Stimulated activated CD8-positive, alpha-beta memory T cell treated with anti-CD3 and anti-CD28 coated beads, Interleukin-15, amount 100 ng/mL, for 48 hours (primary cell): ENCODE measurements at regions not wholly inside any gene's neighbourhood (a gene's known extent, or its start where the extent isn't known, plus 50 kb on each side); places are given as distances from the start of the nearest gene placed in this dataset.

ENCODE experiments used
- DNase-seq, 2 donors: peaks; one replicate each; pipeline ENCODE4 v3.0.0-alpha.2; 2020; ENCODE audit warnings: low read depth in 2 of 2

- DNase-seq = no peak
These were observed 103.6 kb downstream of the PALM2AKAP2 start for GRCh38 chr9:109883623-109884022.

- DNase-seq = no peak
These were observed 106.0 kb downstream of the PALM2AKAP2 start for GRCh38 chr9:109886041-109886440.

DNA sequence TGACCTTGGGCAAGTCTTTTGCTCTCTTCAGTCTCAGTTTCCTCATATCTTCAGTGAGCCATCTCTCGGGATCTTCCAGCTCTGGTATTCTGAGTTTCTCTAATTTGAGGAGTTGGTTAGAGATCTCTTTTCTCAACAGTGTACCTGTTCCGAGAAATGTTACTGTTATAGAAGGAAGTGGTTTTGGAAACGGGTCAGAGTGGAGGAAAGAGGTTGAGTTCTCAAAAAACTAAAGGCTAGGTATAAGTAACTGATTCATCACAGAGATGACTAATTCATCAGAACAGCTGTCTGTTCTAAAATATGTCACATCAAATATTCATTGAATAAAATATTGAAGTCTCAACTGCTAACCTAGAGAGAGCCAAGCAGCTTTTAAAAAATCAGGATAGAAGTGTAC is 106.6 kb downstream of the PALM2AKAP2 start:
- no peak for DNase-seq

DNA sequence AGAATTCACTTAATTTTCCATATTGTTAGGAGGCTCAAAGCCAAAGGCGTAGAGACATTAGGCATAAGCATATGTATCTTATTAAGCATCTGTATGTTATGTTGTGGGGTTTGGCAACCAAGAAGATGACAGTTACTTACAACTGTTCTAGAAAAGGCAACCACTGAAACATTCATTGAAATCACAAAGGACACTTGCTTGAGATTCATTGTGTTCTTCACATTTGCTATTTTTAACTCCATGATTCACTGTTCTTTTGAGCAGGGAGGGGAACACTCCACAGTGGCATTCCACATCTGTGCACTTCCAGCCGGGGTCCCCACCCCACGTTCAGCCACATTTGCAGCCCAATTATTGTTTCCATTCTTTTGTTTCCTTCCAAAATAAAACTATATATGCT is 107.1 kb downstream of the PALM2AKAP2 start:
- DNase-seq = no peak

- DNase-seq = no peak
These were observed 108.7 kb downstream of the PALM2AKAP2 start for GRCh38 chr9:109888695-109889094.

DNA sequence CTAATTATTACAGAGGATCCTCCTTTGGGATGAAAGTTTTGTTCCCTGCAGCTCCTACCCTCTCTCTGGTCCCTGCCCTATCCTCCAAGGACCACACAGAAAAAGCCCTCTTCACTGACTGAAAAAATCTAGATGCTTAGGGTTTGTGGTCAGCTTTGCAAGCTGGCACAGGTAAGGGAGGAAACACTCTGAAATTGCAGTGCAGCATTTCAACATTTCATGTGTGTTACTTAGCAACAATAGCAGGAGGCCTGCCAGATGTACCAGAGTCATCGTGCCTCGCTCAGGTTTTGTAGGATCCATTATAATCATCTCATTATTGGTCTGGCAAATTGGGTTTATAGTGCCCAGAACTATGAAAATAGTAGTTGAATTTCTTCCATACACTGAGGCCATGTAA is 109.5 kb downstream of the PALM2AKAP2 start:
- DNase-seq = no peak

DNA sequence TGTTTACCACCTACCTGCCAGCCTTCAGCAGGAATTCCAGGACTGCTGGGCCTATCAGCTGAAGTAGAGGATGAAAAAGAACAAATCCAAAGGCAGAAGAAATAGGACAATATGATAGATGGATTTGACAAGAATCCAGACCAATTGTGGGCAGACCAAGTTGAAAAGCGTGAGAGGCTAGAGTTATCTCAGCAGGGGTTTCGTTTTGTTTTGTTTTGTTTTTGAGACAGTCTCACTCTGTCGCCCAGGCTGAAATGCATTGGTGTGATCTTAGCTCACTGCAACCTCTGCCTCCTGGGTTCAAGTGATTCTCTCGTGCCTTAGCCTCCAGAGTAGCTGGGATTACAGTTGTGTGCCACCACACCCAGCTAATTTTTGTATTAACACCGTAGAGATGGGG is 113.2 kb downstream of the PALM2AKAP2 start:
- no peak for DNase-seq

GRCh38 chr9:109894473-109894872 is 114.5 kb downstream of the PALM2AKAP2 start:
- no peak for DNase-seq

GRCh38 chr9:109894921-109895758 is 115.1 kb downstream of the PALM2AKAP2 start:
- peak in 1 of 2 donors; percentile 34 for DNase-seq

DNA sequence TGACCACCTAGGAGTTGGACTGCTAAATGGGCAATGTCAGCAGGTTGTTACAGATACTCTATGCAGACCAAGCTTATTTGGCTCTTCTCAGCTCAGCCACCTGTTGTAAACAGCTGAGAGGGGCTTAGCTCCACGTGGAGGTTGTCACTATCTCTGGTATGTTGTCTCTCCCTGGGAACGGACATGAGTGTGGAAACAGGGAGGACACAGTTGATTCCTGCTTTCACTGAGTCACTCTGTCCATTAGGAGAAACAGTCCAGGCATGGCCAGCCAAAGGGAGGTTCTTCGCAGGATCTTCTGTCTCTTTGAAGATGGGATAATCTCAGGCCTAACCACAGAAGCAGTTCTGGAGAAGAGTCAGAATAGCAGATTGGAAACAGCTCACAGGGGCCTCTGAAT is 121.2 kb downstream of the PALM2AKAP2 start:
- DNase-seq = no peak

- DNase-seq = peak; percentile 11 to 39
These were observed 123.6 kb downstream of the PALM2AKAP2 start for GRCh38 chr9:109903515-109904138.

DNA sequence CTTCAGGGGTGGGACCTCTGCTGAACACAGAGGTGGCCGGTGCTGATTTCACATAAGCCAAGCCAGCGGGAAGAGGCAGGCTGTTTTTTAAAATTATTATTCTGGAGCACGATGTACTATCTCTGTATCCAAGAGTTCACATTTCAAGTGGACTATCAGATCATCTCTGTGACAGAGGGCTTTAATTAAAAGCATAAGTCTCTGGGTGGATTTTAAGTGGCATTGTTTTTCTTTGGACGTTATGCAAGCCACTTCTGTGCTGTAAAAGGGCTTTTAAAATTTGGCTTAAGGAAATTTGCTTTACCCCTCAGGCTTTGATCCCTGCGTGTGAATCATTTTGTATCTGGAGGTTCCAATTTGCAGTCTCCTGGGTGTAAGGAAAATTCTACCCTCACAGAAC is 124.7 kb downstream of the PALM2AKAP2 start:
- no peak for DNase-seq

GRCh38 chr9:109905472-109905871 is 125.5 kb downstream of the PALM2AKAP2 start:
- no peak for DNase-seq

- DNase-seq = no peak
These were observed 126.9 kb downstream of the PALM2AKAP2 start for GRCh38 chr9:109906766-109907382.

DNA sequence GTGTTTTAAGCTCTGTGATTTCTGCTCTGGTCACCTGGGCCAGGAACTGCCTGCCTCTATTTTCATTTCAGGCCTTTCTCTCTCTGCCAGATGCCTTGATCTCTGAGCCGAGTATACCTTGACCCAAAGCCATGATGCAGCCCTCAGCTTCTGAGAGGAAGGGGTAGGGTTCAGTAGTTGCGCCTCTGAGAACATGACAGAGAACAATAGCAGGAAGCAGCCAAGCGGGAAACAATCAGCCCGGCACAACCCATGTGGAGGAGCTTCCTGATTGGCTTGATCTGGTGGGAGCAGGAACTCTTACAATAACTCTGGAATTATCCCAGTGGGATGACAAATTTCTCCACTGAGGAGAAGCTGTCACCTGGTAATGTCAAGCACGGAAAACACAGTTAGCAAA is 127.4 kb downstream of the PALM2AKAP2 start:
- DNase-seq = no peak

DNA sequence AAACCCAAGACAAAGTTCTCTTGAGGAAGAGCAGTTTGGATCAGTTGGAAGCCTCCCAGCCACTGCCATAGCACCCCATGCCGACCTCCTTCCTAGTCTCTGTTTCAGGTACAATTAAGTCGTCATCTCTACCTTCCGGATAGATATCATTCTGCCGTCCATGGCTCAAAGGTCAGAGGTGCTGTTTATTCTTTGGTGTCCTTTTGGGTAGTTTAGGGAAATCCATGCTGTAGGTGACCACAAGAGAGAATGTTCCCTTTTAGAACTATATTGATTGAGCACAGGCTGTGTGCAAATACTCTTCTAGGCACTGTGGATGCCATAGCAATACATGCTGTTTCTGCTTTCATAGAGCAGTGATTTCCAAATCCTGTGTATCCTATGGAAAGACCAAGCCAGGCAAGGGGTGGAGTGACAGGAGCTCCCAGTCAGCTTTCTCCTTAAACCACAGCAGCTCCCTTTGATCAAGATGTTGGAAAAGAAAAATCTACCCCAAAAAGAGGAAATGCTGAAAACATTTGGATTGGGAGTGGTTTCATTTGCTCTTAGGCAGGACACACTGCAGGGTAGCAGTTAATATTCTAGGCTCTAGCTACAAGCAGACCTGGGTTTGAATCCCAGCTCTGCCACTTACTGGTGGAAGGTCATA is 127.9 kb downstream of the PALM2AKAP2 start:
- no peak for DNase-seq

DNA sequence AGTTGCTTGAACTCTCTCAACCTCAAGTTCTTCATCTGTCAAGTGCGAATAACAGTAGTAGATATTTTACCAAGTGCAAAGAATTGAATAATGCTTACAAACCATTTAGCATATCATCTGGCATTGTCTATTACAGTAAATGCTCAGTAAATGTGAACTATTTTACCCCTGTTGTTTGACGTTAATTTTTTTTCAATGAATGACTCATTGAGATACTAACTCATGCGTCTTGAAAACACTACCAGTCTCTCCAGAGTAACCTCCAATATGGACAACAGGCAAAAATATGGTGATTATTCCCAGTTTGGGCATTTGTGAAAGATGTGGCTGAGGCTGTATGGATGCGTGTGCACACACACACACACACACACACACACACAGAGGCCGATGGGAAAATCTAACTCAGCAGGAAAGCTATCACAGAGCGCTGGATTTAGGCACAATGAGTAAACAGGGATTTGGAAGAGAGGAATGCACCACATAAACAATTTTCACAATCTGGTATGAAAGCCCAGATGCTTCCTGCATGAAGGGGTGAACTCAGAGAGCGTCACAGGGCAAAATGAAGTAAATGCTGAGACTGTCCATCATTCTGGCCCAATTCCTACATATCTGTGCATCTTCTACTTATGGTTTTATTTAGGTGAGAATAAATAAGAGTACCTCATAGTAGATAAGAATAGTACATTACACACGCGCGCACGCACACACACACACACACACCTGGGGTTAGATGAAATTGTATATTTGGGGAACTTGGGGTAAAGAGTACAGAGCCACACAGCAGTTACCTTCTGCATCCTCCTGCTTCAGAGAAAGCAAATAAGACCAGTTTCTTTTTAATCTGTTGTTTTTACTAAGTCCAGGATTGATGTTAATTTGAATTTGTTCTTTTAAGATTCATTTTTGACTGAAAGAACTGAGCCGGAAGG is 128.7 kb downstream of the PALM2AKAP2 start:
- DNase-seq = no peak

GRCh38 chr9:109910671-109911518 is 130.9 kb downstream of the PALM2AKAP2 start:
- no peak for DNase-seq

- DNase-seq = no peak
These were observed 132.1 kb downstream of the PALM2AKAP2 start for GRCh38 chr9:109912082-109912582.
